ENCODE measurements at regions not wholly inside any gene's neighbourhood (a gene's known extent, or its start where the extent isn't known, plus 50 kb on each side); places are given as distances from the start of the nearest gene placed in this dataset.
"Not testable (repeated sequence)": the region's sequence is repeated elsewhere in the genome, so short reads cannot be mapped to it uniquely, and the experiment has no call there.

GRCh38 chr18:39211461-39211860, 1645.9 kb upstream of the CELF4 start:
- DNase-seq, result no peak

- DNase-seq, result no peak
Measured at GRCh38 chr18:39209173-39209572, 1643.6 kb upstream of the CELF4 start.

- no peak for DNase-seq
Measured at GRCh38 chr18:39208729-39209128, 1643.1 kb upstream of the CELF4 start.

- no peak for DNase-seq
Measured at GRCh38 chr18:39208190-39208589, 1642.6 kb upstream of the CELF4 start.

- DNase-seq, result not testable (repeated sequence)
Measured at GRCh38 chr18:39206398-39207103, 1641.0 kb upstream of the CELF4 start.

- DNase-seq, result no peak
Measured at GRCh38 chr18:39205565-39206195, 1640.1 kb upstream of the CELF4 start.

- DNase-seq, result no peak
Measured at GRCh38 chr18:39200153-39200552, 1634.6 kb upstream of the CELF4 start.

- no peak for DNase-seq
Measured at GRCh38 chr18:39199231-39199855, 1633.7 kb upstream of the CELF4 start.

GRCh38 chr18:39198376-39198775, 1632.8 kb upstream of the CELF4 start:
- DNase-seq, result no peak

- no peak for DNase-seq
Measured at GRCh38 chr18:39191931-39192330, 1626.3 kb upstream of the CELF4 start.

- DNase-seq, result no peak
Measured at GRCh38 chr18:39191058-39191457, 1625.5 kb upstream of the CELF4 start.

- DNase-seq, result no peak
Measured at GRCh38 chr18:39190508-39190907, 1624.9 kb upstream of the CELF4 start.

GRCh38 chr18:39188278-39188677, 1622.7 kb upstream of the CELF4 start:
- no peak for DNase-seq

- no peak for DNase-seq
Measured at GRCh38 chr18:39186008-39186407, 1620.4 kb upstream of the CELF4 start.

GRCh38 chr18:39184176-39184575, 1618.6 kb upstream of the CELF4 start:
- DNase-seq, result no peak

GRCh38 chr18:39178166-39178565, 1612.6 kb upstream of the CELF4 start:
- no peak for DNase-seq

GRCh38 chr18:39172695-39173421, 1607.3 kb upstream of the CELF4 start:
- DNase-seq, result no peak

- no peak for DNase-seq
Measured at GRCh38 chr18:39168723-39169122, 1603.1 kb upstream of the CELF4 start.

- DNase-seq, result no peak
Measured at GRCh38 chr18:39167990-39168389, 1602.4 kb upstream of the CELF4 start.

- no peak for DNase-seq
Measured at GRCh38 chr18:39166776-39167175, 1601.2 kb upstream of the CELF4 start.

GRCh38 chr18:39162013-39162827, 1596.6 kb upstream of the CELF4 start:
- DNase-seq, result no peak

GRCh38 chr18:39149211-39149806, 1583.7 kb upstream of the CELF4 start:
- no peak for DNase-seq
